Lower leg skin (tissue), 3 donors: ENCODE measurements at regions not wholly inside any gene's neighbourhood (a gene's known extent, or its start where the extent isn't known, plus 50 kb on each side); places are given as distances from the start of the nearest gene placed in this dataset.

Experiments
- POLR2A ChIP-seq, 2 donors: fragments of 450-650 bp; IDR thresholded peaks; one replicate each; pipeline ENCODE4 v1.6.1; 2016 to 2017; ENCODE audit warnings: antibody characterized with exemption in 2 of 2, mild to moderate bottlenecking in 1 of 2, moderate library complexity in 1 of 2
- TF ChIP-seq, protein P1 (sequence below), 3 donors: fragments of 450-650 bp; IDR thresholded peaks; one replicate each; pipeline ENCODE4 v1.5.1; 2016; ENCODE audit warnings: antibody characterized with exemption in 3 of 3, mild to moderate bottlenecking in 3 of 3, moderate library complexity in 2 of 3

DNA sequence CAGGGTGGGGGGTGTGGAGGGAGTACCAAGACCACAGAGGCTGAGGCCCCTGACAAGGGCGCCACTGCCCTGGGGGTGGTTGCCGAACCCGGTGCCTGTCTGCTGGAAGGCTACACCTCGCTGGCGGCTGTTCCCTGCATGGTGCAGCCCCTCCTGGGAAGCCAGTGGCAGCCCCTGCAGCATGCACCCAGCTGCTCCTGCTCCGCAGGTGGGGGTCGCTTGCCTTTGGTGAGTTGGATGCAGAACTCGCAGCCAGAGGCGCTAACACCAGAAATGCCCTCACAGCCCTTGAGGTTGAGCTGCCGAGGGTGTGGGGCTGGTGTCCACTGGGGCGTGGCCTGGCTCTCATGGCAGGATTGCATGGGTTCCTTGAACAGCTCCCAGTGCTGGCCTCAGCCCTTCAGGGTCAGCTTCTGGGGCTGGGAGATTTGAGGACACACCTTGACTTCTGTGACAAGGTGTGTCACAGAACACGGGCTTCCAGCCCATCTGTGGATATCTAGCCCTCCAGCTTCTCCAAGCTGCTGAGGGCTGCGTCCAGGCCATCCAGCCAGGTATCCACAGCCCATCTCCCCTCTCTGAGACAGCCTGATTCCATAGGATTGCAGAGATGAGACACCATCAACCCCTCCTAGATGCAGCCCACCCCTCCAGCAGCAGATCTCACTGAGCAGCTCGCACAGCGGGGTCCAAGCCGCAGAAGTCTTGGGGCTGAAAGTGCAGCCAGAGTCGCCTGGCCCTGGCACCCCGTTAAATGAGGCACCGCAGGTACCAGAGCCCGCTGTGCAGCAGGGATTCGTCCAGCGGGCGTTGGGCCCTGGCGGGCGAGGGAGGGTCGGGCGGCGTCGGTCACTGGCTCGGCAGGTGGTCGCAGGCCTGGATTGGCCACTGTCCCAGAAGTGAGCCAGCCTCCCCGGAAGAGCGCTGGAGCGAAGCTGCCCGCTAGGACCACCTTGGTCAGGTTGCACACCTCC is 586.3 kb downstream of the KCNJ18 start:
- TF ChIP-seq, protein P1, sequence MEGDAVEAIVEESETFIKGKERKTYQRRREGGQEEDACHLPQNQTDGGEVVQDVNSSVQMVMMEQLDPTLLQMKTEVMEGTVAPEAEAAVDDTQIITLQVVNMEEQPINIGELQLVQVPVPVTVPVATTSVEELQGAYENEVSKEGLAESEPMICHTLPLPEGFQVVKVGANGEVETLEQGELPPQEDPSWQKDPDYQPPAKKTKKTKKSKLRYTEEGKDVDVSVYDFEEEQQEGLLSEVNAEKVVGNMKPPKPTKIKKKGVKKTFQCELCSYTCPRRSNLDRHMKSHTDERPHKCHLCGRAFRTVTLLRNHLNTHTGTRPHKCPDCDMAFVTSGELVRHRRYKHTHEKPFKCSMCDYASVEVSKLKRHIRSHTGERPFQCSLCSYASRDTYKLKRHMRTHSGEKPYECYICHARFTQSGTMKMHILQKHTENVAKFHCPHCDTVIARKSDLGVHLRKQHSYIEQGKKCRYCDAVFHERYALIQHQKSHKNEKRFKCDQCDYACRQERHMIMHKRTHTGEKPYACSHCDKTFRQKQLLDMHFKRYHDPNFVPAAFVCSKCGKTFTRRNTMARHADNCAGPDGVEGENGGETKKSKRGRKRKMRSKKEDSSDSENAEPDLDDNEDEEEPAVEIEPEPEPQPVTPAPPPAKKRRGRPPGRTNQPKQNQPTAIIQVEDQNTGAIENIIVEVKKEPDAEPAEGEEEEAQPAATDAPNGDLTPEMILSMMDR (IDR thresholded peaks at IDR 0.05): no peak
- TF ChIP-seq POLR2A (IDR thresholded peaks at IDR 0.05): no peak
